SH-SY5Y (cell line): ENCODE measurements at regions not wholly inside any gene's neighbourhood (a gene's known extent, or its start where the extent isn't known, plus 50 kb on each side); places are given as distances from the start of the nearest gene placed in this dataset.

Experiments used
- GATA2 ChIP-seq: IDR thresholded peaks from 2 replicates; pipeline ENCODE4 v1.6.1; 2011; ENCODE audit warnings: mild to moderate bottlenecking, low read depth, low read length
- GATA3 ChIP-seq: IDR thresholded peaks from 2 replicates; pipeline ENCODE4 v1.6.1; 2011; ENCODE audit warnings: low read depth, mild to moderate bottlenecking, low read length, moderate library complexity

DNA sequence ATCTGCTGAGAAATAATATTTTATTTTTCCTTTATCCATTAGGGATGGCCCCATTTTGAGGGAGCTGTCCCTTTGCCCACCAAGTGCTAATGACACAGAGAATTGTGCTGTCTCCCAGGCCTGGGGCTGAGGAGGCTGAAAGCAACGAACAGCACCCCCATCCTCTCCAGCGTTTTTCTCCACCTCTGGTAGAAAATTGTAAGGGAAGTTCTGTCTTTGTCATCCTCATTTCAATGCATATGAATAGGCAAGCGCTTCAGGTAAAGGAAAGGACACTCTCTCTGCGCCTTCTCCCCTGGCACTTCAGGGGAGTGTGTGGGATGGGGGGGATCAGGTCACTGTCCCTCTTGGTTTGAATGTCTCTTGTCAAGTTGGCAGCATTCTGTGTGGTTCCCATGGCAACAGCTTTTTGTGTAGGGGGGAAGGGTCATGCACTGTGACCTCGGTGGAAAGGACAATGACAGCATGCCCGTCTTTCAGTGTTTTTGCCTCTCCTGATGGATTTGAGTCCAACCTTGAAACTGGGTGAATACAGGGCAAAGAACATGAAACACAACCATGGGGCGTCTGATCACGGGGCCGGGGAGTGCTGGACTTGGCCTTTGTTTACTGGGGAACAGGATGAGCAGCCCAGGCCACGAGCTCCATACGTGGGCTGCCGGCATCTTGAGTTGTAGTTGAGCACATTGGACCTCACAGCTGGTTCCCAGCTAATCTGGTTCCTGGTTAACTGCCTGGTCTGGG, 230.2 kb downstream of the VRK1 start:
- TF ChIP-seq GATA2 (no peak), GATA3 (no peak)
